PC-9 (cell line): ENCODE measurements at regions not wholly inside any gene's neighbourhood (a gene's known extent, or its start where the extent isn't known, plus 50 kb on each side); places are given as distances from the start of the nearest gene placed in this dataset.

Experiments used
- CTCF ChIP-seq: fragments of 200-600 bp; sonication (generic); conservative IDR thresholded peaks from 2 replicates; pipeline ENCODE4 v1.6.1; 2017; ENCODE audit warnings: mixed run types, antibody characterized with exemption, mild to moderate bottlenecking, moderate library complexity
- EZH2 ChIP-seq: fragments of 200-600 bp; sonication (generic); IDR thresholded peaks from 2 replicates; pipeline ENCODE4 v1.8.0; 2017; ENCODE audit warnings: antibody characterized with exemption, low read depth

- TF ChIP-seq CTCF: no peak
- no peak for TF ChIP-seq EZH2
These were observed 218.7 kb upstream of the FGGY start for GRCh38 chr1:59078070-59078800.
